ENCODE measurements at regions not wholly inside any gene's neighbourhood (a gene's known extent, or its start where the extent isn't known, plus 50 kb on each side); places are given as distances from the start of the nearest gene placed in this dataset.

DNA sequence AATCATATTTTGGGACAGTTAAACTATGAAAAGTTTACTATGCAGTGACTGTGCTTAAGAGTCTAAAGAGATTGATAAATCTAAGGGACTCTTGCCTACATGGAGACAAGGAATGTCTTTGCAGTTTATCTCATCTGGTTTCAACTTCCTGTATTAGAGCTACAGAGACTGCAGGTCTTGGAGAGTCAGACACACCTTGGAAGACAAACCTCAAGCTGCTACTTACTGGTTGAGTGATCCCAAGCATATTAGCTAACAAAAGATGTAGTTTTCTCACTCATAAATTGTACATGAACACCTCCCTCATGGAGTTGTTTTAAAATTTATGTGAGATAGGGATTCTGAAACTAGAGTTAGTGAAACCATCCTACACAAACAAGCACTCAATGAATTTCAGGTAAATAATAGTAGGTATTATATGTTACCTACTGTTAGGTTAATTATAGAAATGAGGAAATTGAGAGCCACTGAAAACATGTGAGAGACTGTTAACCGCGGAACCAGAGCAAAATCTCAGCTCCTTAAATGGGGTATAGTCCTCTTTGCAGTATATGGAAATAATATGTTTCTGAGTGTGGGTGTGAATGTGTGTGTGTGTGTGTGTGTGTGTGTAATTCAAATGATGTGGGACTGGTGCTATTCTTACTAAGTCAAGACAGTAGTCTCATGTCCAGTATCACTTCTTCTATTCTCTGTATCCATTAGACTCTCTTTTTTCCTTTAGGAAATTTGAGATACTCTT lies 752.1 kb downstream of the DTWD2 start:
- H3K36me3 ChIP-seq (ENCODE audit: control insufficient read depth in 2 of 2, extremely low read depth in 1 of 2, insufficient read depth in 2 of 2, low read length in 2 of 2) = no peaks in the 10 kb centered on the region
- intact Hi-C loops (cut with micrococcal nuclease) (no loop called here), dilution Hi-C loops (cut with MboI; ENCODE audit: extremely low pct_ligation_motif_present, low sequenced_read_pairs) (no loop called here)
- H3K27ac ChIP-seq (ENCODE audit: insufficient read depth, low read depth, low read length) = no peak overlapping the region
- H3K79me2 ChIP-seq (ENCODE audit: control insufficient read depth, insufficient read depth, low read length) = no peaks in the 10 kb centered on the region
- FAIRE-seq (no peak), DNase-seq (ENCODE audit: low read depth, low spot score) (no peak)
- H3K9me3 ChIP-seq (replicated peaks; ENCODE audit: control insufficient read depth, insufficient read depth, low read length) = no peaks in the 10 kb centered on the region
- no peak overlapping the region for H2AFZ ChIP-seq (ENCODE audit: low read depth, low read length)
- no peak overlapping the region for H3K4me2 ChIP-seq (ENCODE audit: insufficient read depth, low read length)
- no peaks in the 10 kb centered on the region for H3K4me1 ChIP-seq (ENCODE audit: control insufficient read depth, extremely low read depth, insufficient read depth, low read length)
- no TSS peak for BruUV-seq (replicated peaks)
- H3K27me3 ChIP-seq (ENCODE audit: control insufficient read depth in 2 of 2, insufficient read depth in 2 of 2, low read length in 2 of 2) = no peaks in the 10 kb centered on the region
- ChIA-PET CTCF (no interaction called here), POLR2A (no interaction called here)
- no peaks in the 10 kb centered on the region for H4K20me1 ChIP-seq (replicated peaks; ENCODE audit: control insufficient read depth, extremely low read depth, insufficient read depth, low read length)
- no peaks in the 10 kb centered on the region for H3K9me1 ChIP-seq (replicated peaks; ENCODE audit: control insufficient read depth, extremely low read depth, insufficient read depth, low read length)
- TF ChIP-seq, protein P1, sequence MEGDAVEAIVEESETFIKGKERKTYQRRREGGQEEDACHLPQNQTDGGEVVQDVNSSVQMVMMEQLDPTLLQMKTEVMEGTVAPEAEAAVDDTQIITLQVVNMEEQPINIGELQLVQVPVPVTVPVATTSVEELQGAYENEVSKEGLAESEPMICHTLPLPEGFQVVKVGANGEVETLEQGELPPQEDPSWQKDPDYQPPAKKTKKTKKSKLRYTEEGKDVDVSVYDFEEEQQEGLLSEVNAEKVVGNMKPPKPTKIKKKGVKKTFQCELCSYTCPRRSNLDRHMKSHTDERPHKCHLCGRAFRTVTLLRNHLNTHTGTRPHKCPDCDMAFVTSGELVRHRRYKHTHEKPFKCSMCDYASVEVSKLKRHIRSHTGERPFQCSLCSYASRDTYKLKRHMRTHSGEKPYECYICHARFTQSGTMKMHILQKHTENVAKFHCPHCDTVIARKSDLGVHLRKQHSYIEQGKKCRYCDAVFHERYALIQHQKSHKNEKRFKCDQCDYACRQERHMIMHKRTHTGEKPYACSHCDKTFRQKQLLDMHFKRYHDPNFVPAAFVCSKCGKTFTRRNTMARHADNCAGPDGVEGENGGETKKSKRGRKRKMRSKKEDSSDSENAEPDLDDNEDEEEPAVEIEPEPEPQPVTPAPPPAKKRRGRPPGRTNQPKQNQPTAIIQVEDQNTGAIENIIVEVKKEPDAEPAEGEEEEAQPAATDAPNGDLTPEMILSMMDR (IDR thresholded peaks at IDR 0.05; ENCODE audit: extremely low read depth in 1 of 2, insufficient read depth in 1 of 2, low read depth in 1 of 2, low read length in 2 of 2) = no peak
- TF ChIP-seq MYC (IDR thresholded peaks at IDR 0.05; ENCODE audit: low read depth, low read length) (no peak), FOS (IDR thresholded peaks at IDR 0.05; ENCODE audit: borderline replicate concordance, insufficient read depth, low read length) (no peak), GATA2 (IDR thresholded peaks at IDR 0.05; ENCODE audit: insufficient read depth, insufficient read length, low read depth, low read length) (no peak)
- TF ChIP-seq, protein P2, sequence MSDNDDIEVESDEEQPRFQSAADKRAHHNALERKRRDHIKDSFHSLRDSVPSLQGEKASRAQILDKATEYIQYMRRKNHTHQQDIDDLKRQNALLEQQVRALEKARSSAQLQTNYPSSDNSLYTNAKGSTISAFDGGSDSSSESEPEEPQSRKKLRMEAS (IDR thresholded peaks at IDR 0.05; ENCODE audit: insufficient read depth, insufficient read length) = no peak
- no peak overlapping the region for H3K4me3 ChIP-seq (replicated peaks in 1 of 3; ENCODE audit: insufficient read depth in 1 of 3, low read depth in 1 of 3, low read length in 3 of 3)
- H3K9ac ChIP-seq (replicated peaks; ENCODE audit: extremely low read depth, insufficient read depth, low read length) = no peak overlapping the region
